Activated naive CD8-positive, alpha-beta T cell treated with anti-CD3 and anti-CD28 coated beads for 36 hours (primary cell): ENCODE measurements at regions not wholly inside any gene's neighbourhood (a gene's known extent, or its start where the extent isn't known, plus 50 kb on each side); places are given as distances from the start of the nearest gene placed in this dataset.
"Not testable (repeated sequence)": the region's sequence is repeated elsewhere in the genome, so short reads cannot be mapped to it uniquely, and the experiment has no call there.

ENCODE experiments used
- DNase-seq: peaks from one replicate; pipeline ENCODE4 v3.0.0; 2021
- H3K27ac Mint-ChIP-seq: one replicate; pipeline ENCODE4 v1.8.0; 2022; ENCODE audit warnings: mild to moderate bottlenecking, moderate library complexity, mixed read lengths
- H3K27me3 Mint-ChIP-seq: one replicate; pipeline ENCODE4 v1.8.0; 2022; ENCODE audit warnings: mild to moderate bottlenecking, mixed read lengths
- H3K36me3 Mint-ChIP-seq: one replicate; pipeline ENCODE4 v1.8.0; 2021; ENCODE audit warnings: mild to moderate bottlenecking, mixed read lengths
- H3K4me1 Mint-ChIP-seq: one replicate; pipeline ENCODE4 v1.8.0; 2021; ENCODE audit warnings: mixed read lengths
- H3K4me3 Mint-ChIP-seq: one replicate; pipeline ENCODE4 v1.8.0; 2022; ENCODE audit warnings: mild to moderate bottlenecking, moderate library complexity, mixed read lengths
- H3K9me3 Mint-ChIP-seq: one replicate; pipeline ENCODE4 v1.8.0; 2022; ENCODE audit warnings: mixed read lengths

- DNase-seq, H3K4me1 Mint-ChIP-seq, H3K4me3 Mint-ChIP-seq, H3K27ac Mint-ChIP-seq, H3K27me3 Mint-ChIP-seq: not testable (repeated sequence)
- Mint-ChIP-seq H3K9me3 (peaks cover 53% of the 10 kb centered on the region), H3K36me3 (peaks cover 23% of the 10 kb centered on the region)
Observed at GRCh38 chrY:11643549-11643948, 1057.5 kb upstream of the USP9Y start.

- peaks cover 79% of the 10 kb centered on the region for H3K9me3 Mint-ChIP-seq
- H3K4me3 Mint-ChIP-seq = no peak overlapping the region
- H3K27ac Mint-ChIP-seq = no peak overlapping the region
- peaks cover 27% of the 10 kb centered on the region for H3K36me3 Mint-ChIP-seq
- no peak for DNase-seq
- H3K4me1 Mint-ChIP-seq = no peaks in the 10 kb centered on the region
- no peaks in the 10 kb centered on the region for H3K27me3 Mint-ChIP-seq
Observed at GRCh38 chrY:11668221-11668620, 1032.8 kb upstream of the USP9Y start.
